ENCODE measurements at regions not wholly inside any gene's neighbourhood (a gene's known extent, or its start where the extent isn't known, plus 50 kb on each side); places are given as distances from the start of the nearest gene placed in this dataset.

GRCh38 chr12:124230789-124231188 lies 64.1 kb upstream of the RFLNA start:
- Histone ChIP-seq H3K9me2 (ENCODE audit: insufficient read depth, low read length) (no peaks in the 10 kb centered on the region), H3K4me3 (ENCODE audit: low read length) (no peak overlapping the region), H3K27me3 (ENCODE audit: insufficient read depth, low read depth, low read length) (no peaks in the 10 kb centered on the region), H4K20me1 (ENCODE audit: insufficient read depth) (no peaks in the 10 kb centered on the region), H3F3A (ENCODE audit: insufficient read depth, low read length, poor library complexity, severe bottlenecking) (no peaks in the 10 kb centered on the region), H3K4me2 (ENCODE audit: low read length) (no peak overlapping the region), H3K27ac (ENCODE audit: low read length) (no peak overlapping the region), H3K36me3 (ENCODE audit: insufficient read depth, low read length) (no peaks in the 10 kb centered on the region), H3K79me2 (replicated peaks; ENCODE audit: insufficient read depth, low read length) (no peaks in the 10 kb centered on the region), H3K9ac (ENCODE audit: low read length) (no peak overlapping the region), H2AFZ (ENCODE audit: low read depth, low read length) (no peak overlapping the region), H3K9me3 (ENCODE audit: low read length) (peaks cover 4% of the 10 kb centered on the region)
- TF ChIP-seq MXI1 (conservative IDR thresholded peaks at IDR 0.05; ENCODE audit: poor library complexity, severe bottlenecking) = no peak
- no peak for TF ChIP-seq REST (IDR thresholded peaks at IDR 0.05; ENCODE audit: borderline replicate concordance)
- TF ChIP-seq POLR2AphosphoS5 (IDR thresholded peaks at IDR 0.05) = no peak
- no peak for TF ChIP-seq CTCF (IDR thresholded peaks at IDR 0.05; ENCODE audit: poor library complexity, severe bottlenecking)
- no peak for TF ChIP-seq RAD21 (conservative IDR thresholded peaks at IDR 0.05)
- no peak for TF ChIP-seq TAF1 (IDR thresholded peaks at IDR 0.05; ENCODE audit: low read depth)
- TF ChIP-seq SMC3 (conservative IDR thresholded peaks at IDR 0.05; ENCODE audit: poor library complexity) = no peak
- no peak for TF ChIP-seq EP300 (conservative IDR thresholded peaks at IDR 0.05; ENCODE audit: poor library complexity, severe bottlenecking)

- TF ChIP-seq REST (IDR thresholded peaks at IDR 0.05; ENCODE audit: borderline replicate concordance) (no peak), POLR2AphosphoS5 (IDR thresholded peaks at IDR 0.05) (no peak), RAD21 (conservative IDR thresholded peaks at IDR 0.05) (no peak), SMC3 (conservative IDR thresholded peaks at IDR 0.05; ENCODE audit: poor library complexity) (no peak), MXI1 (conservative IDR thresholded peaks at IDR 0.05; ENCODE audit: poor library complexity, severe bottlenecking) (no peak), TAF1 (IDR thresholded peaks at IDR 0.05; ENCODE audit: low read depth) (no peak)
- H3K4me2 ChIP-seq (ENCODE audit: low read length) = no peak overlapping the region
- no peak overlapping the region for H3K4me3 ChIP-seq (ENCODE audit: low read length)
Observed at GRCh38 chr12:124231980-124232653, 62.8 kb upstream of the RFLNA start.

More at GRCh38 chr12:124231980-124232653, 62.8 kb upstream of the RFLNA start:
- no peaks in the 10 kb centered on the region for H3K79me2 ChIP-seq (replicated peaks; ENCODE audit: insufficient read depth, low read length)
- no peaks in the 10 kb centered on the region for H4K20me1 ChIP-seq (ENCODE audit: insufficient read depth)
- H3K27ac ChIP-seq (ENCODE audit: low read length) = no peak overlapping the region
- H2AFZ ChIP-seq (ENCODE audit: low read depth, low read length) = no peak overlapping the region
- H3K27me3 ChIP-seq (ENCODE audit: insufficient read depth, low read depth, low read length) = no peaks in the 10 kb centered on the region
- no peaks in the 10 kb centered on the region for H3F3A ChIP-seq (ENCODE audit: insufficient read depth, low read length, poor library complexity, severe bottlenecking)
- H3K9me2 ChIP-seq (ENCODE audit: insufficient read depth, low read length) = no peaks in the 10 kb centered on the region
- H3K36me3 ChIP-seq (ENCODE audit: insufficient read depth, low read length) = no peaks in the 10 kb centered on the region
- no peak overlapping the region for H3K9ac ChIP-seq (ENCODE audit: low read length)
- peaks cover 4% of the 10 kb centered on the region for H3K9me3 ChIP-seq (ENCODE audit: low read length)

Measured in neural cell (in vitro differentiated cells).